NCI-H2196 treated with DMSO at 0.1 percent for 48 hours (cell line): ENCODE measurements at regions not wholly inside any gene's neighbourhood (a gene's known extent, or its start where the extent isn't known, plus 50 kb on each side); places are given as distances from the start of the nearest gene placed in this dataset.

Experiments
- DNase-seq: peaks from one replicate; lab custom pipeline; 2025; ENCODE audit not compliant: unreplicated experiment; lab: John Stamatoyannopoulos, UW

DNA sequence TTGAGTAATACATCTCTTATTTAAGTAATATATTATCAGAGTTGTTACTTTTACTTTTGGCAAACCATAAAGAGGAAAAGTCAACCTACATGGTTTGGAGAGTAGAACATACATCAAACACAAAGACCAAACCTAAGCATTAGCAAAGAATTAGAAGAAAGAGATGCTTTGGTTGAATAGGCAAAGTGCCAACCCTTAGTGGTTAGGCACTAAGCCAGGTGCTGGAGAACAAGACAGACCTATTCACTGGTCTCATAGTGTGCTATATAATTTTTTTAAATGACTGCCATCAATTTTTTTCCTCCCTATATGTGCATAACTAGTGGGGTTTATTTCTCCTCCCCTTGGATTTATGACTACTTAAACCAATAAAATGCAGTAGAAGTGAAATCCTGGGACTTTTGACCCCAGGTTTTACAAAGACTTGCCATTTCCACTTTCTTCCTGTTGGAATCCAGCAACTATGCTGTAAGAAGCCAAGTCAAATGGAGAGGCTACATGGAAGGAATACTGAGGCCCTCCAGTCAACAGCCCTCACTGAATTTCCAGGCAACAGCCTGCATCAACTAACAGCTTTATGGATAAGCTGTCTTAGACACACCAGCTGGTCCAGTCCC lies 69.8 kb upstream of the HAO2 start:
- no peak for DNase-seq

DNA sequence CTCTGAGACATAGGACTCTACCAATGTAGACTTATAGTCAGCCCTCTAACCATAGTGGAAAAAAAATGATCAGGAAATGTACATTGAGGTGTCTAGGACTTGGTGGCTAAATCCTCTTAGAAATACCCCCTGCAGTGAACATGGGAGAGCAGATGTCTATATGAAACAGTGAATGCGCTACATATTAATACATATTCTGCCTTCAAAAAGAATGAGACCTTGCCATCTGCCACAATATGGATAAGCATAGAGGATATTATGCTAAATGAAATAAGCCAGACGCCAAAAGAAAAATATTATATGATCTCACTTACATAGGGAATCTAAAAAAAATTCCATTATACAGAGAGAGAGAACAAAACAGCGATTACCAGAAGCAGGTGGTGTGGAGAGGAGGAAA lies 66.6 kb upstream of the HAO2 start:
- DNase-seq: no peak

DNA sequence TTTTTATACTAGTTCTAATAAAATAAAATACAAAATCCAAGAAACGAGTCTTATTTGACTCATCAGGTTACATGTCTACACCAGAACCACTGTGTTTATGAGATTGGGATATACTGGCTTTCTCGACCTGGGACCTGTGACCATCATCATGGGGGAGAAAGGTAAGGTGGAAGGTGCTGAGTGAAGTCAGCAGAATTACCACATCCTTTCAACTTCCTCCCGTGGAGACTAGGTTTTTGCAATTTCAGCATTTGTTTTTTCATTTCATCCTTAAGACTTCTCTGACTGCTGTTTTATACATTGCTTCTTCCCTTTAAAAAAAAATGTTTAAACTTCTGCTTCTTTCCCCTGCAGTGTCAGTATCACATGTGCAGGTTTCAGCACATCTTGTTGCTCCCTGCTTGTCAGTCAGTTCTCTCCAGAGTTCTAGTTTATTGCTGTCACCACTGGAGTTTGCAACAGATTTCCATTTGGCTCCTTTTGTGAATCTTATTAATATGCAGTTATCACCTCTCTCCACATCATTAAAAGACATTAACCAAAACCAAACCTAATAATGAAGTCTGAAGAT lies 60.4 kb upstream of the HAO2 start:
- no peak for DNase-seq

DNA sequence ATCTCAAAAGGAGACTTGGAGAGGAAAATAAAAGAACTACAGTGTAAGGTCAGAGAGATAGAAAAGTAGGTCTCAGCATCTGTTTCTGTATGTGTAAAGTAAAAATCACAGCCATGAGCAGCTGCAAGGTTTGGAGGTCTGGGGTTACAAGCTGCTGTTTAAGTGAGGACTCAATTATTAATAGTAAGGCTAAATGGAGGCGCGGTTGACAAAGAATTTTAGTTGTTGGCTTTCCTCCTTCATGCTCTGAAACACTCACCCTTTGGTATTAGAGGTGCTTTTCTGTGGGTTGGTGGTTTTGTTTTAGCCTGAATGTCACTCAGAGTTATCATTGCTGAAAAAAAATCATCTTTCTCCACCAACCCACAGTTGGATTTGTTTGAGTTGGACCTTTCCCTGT lies 59.8 kb upstream of the HAO2 start:
- no peak for DNase-seq

DNA sequence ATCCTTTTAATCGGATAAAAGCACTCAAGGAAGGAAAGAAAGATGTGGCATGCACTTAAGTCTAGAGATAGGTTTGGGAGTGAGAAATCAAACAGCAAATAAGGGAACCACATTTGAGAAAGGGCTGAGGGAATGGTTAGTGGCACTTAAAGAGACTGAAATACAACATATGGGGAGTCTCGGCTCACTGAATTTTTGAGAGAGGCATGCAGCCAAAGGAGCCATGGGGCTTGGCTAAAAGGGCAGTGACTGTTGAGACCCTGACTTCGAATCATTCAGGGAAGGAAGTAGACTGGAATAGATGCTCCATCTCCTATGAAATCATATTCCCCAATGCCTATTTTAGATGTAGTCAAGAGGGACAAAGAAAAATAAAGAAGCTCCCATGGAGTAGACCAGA lies 58.3 kb upstream of the HAO2 start:
- DNase-seq: no peak

DNA sequence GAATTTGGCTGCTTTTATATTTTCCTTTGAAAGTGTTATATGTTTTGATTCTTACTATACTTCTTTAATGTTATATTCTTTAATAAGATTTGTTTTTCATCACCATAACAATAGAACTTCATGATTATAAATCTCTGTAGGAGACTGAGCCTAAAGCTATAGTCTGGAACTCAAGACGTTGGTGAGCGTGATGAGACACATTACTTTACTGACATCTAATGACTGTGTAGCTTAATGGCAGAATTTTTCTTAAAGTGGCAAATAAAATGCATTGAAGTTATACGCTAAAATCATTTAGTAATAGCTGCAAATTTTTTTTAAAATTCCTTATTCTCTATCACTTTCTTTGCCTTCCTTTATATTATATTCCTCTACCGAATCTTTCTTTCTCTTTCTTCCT lies 56.1 kb upstream of the HAO2 start:
- no peak for DNase-seq

DNA sequence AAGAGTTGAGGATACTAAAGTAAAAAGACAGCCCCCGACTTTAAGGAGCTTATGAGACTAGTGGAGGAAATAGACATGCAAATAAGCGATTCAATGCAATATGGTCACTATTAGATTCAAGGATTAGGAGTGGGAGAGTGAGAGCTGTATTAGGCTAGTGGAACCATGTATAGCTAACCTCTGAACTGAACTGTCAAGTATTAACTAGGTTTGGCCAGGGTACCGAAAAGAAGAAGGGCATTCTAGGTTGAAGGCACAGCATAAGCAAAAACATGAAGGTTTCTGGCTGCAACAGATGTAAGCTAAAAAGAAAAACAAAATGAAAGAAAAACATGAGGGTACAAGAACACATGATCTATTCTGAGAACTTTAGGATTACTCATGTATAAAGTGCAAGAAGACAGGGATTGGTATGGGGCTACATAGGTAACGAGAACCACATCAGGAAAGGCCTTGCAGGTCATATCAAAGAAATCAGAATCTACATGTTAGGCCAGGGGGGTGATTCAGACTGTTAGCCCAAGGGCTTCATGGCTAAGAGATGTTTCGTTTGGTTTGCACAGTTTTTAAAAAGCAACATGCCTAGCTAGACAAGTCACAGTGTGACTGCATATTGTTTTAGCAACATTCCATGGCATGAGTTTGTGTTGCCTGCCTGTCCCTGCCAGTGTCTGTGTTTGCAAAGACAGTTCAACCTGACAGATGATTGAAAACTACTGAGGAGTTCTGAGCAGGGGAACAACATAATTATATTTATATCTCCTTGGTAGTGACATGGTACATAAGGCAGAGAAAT lies 54.4 kb upstream of the HAO2 start:
- no peak for DNase-seq

DNA sequence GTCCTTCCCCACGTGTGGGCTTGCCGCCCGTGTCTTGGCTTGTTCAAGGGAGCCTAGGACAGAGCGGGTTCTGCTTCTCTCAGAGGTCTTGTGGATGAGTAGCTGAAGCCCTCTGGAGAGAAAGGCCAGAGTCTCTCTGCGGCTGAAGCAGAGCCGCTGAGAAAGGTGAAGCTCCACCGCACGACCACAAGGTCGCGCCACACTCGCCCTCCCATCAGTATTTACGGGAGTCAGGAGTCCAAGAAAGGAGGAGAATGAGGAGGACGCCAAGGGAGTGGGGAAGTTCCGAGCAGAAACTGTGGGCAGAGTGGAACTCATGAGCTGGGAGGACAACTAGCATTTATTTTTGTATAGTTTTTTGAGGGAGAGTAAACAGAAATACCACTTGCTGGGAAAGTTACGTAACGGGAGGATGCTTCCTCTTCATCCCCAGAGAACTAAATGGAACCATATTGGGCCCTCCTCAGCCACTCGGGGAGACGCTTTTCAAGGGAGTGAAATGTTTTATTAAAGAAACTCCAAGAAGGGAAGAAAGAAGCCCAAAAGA lies 51.6 kb upstream of the HAO2 start:
- no peak for DNase-seq

DNA sequence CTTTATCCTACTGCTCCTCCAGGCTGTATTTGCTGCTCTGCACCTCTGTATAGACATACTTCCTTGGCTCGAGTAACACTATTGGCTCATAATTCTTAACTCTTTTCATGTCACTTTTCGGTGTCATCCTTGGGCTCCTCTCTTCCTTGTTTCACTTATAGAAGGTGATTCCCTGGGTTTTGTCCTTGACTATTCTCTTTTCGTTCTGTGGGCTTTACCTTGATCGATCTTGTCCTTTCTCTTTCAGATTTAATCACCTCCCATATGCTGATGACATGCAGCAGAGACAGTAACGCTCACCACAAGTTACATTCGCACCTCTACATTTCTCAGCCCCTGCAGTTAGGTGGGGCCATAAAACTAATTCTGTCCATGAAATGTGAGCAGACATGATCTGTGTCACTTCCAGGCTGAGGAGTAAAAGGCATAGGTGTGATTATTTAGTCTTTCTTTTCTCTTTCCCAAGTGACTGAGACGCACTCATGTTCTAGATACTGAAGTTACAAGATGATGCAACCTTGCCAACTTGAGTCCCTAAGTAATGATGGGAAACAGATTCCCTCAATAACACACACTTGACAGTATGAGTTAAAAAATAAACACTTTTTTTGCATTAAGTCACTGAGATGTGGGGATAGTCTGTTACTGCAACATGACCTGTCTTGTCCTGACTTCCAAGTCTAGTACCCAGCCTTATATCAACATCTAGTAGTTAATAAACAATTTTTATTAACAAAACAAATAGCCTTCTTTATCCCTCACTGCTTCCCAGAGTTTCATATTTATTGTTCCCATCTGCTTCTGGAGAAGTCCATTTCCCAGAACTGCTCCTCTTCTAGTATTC lies 49.9 kb upstream of the HAO2 start:
- no peak for DNase-seq
